Ishikawa (cell line): ENCODE measurements at regions not wholly inside any gene's neighbourhood (a gene's known extent, or its start where the extent isn't known, plus 50 kb on each side); places are given as distances from the start of the nearest gene placed in this dataset.

ENCODE experiments used
- EP300 ChIP-seq: IDR thresholded peaks from 2 replicates; pipeline ENCODE4 v1.6.1; 2012; ENCODE audit warnings: borderline replicate concordance
- TEAD4 ChIP-seq: IDR thresholded peaks from 2 replicates; pipeline ENCODE4 v1.6.1; 2012
- ZBTB7A ChIP-seq: IDR thresholded peaks from 2 replicates; pipeline ENCODE4 v1.6.1; 2012; ENCODE audit warnings: low read depth
- TF ChIP-seq, protein P1 (sequence below): IDR thresholded peaks from 2 replicates; pipeline ENCODE4 v1.6.1; 2012

GRCh38 chr1:217981430-217981829, 303.7 kb upstream of the RRP15 start:
- TF ChIP-seq EP300, result no peak
- TF ChIP-seq, protein P1, sequence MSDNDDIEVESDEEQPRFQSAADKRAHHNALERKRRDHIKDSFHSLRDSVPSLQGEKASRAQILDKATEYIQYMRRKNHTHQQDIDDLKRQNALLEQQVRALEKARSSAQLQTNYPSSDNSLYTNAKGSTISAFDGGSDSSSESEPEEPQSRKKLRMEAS, result no peak
- no peak for TF ChIP-seq ZBTB7A
- TF ChIP-seq TEAD4, result no peak
